Activated CD8-positive, alpha-beta T cell treated with anti-CD3 and anti-CD28 coated beads for 36 hours (primary cell): ENCODE measurements at regions not wholly inside any gene's neighbourhood (a gene's known extent, or its start where the extent isn't known, plus 50 kb on each side); places are given as distances from the start of the nearest gene placed in this dataset.
"Not testable (repeated sequence)": the region's sequence is repeated elsewhere in the genome, so short reads cannot be mapped to it uniquely, and the experiment has no call there.

Experiments
- ATAC-seq: fragments of 200-7000 bp; cut with Tn5 transposase; one replicate; pipeline ENCODE4 v1.10.0; 2021; ENCODE audit warnings: mild to moderate bottlenecking, moderate library complexity
- CTCF ChIA-PET: fragments of 350-600 bp; sonication (Branson Sonifier 250); formaldehyde crosslinking; loops from one replicate; lab custom pipeline; 2021; ENCODE audit warnings: antibody characterized with exemption; lab: Charles Lee
- POLR2A ChIA-PET: fragments of 350-600 bp; sonication (Branson Sonifier 250); formaldehyde crosslinking; loops from one replicate; lab custom pipeline; 2021; ENCODE audit warnings: antibody characterized with exemption; lab: Charles Lee
- DNase-seq: peaks from one replicate; pipeline ENCODE4 v3.0.0-alpha.2; 2020
- H3K27ac Mint-ChIP-seq: one replicate; pipeline ENCODE4 v1.8.0; 2021; ENCODE audit warnings: mild to moderate bottlenecking, mixed read lengths
- H3K27me3 Mint-ChIP-seq: one replicate; pipeline ENCODE4 v1.8.0; 2021; ENCODE audit warnings: mixed read lengths
- H3K36me3 Mint-ChIP-seq: one replicate; pipeline ENCODE4 v1.8.0; 2021; ENCODE audit warnings: low read depth, mixed read lengths
- H3K4me1 Mint-ChIP-seq: one replicate; pipeline ENCODE4 v1.8.0; 2021; ENCODE audit warnings: low read depth, mixed read lengths
- H3K4me3 Mint-ChIP-seq: one replicate; pipeline ENCODE4 v1.8.0; 2021; ENCODE audit warnings: mild to moderate bottlenecking, moderate library complexity, mixed read lengths
- H3K9me3 Mint-ChIP-seq: one replicate; pipeline ENCODE4 v1.8.0; 2021; ENCODE audit warnings: mixed read lengths
- CTCF ChIP-seq: fragments of 200-600 bp; IDR thresholded peaks from one replicate; pipeline ENCODE4 v1.8.0; 2022; ENCODE audit warnings: antibody characterized with exemption, mild to moderate bottlenecking
- intact Hi-C: fragments of 100-400 bp; cut with micrococcal nuclease; formaldehyde crosslinking; loops from one replicate; pipeline ENCODE4 v1.10.0; 2022

GRCh38 chr6:76578746-76579145, 506.3 kb upstream of the IMPG1 start:
- POLR2A ChIA-PET: no interaction called here

DNA sequence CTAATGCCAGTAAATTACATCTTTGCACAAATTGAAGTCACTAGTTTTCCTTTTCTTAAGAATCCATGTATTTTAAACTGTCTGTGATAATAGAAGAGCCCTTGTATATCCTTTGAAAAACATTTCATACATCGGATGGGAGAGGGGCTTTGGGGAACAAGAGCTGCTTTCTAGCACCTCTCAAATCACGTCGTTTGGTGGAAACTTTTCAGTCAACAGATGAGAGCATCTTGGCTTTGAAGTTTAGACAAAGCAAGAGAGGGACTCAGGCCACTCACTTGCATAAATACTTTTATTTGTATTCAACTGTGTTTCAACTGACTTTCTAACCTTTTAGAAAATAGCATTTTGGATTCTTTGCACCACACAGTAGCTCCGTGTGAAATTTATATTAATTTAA, 502.3 kb upstream of the IMPG1 start:
- ATAC-seq: no peak
- ChIA-PET CTCF (no interaction called here), POLR2A (no interaction called here)
- Mint-ChIP-seq H3K36me3 (no peaks in the 10 kb centered on the region), H3K27ac (no peak overlapping the region), H3K9me3 (no peaks in the 10 kb centered on the region), H3K27me3 (no peaks in the 10 kb centered on the region), H3K4me1 (no peaks in the 10 kb centered on the region), H3K4me3 (no peak overlapping the region)
- no peak for DNase-seq
- no peak for TF ChIP-seq CTCF
- intact Hi-C loops: no loop called here

More at GRCh38 chr6:76578746-76579145, 506.3 kb upstream of the IMPG1 start:
- Mint-ChIP-seq H3K4me3 (no peak overlapping the region), H3K4me1 (no peaks in the 10 kb centered on the region), H3K36me3 (no peaks in the 10 kb centered on the region), H3K27ac (no peak overlapping the region), H3K9me3 (no peaks in the 10 kb centered on the region), H3K27me3 (no peaks in the 10 kb centered on the region)
- no peak for DNase-seq
- no peak for TF ChIP-seq CTCF
- intact Hi-C loops: no loop called here
- ATAC-seq: no peak
- CTCF ChIA-PET: no interaction called here

DNA sequence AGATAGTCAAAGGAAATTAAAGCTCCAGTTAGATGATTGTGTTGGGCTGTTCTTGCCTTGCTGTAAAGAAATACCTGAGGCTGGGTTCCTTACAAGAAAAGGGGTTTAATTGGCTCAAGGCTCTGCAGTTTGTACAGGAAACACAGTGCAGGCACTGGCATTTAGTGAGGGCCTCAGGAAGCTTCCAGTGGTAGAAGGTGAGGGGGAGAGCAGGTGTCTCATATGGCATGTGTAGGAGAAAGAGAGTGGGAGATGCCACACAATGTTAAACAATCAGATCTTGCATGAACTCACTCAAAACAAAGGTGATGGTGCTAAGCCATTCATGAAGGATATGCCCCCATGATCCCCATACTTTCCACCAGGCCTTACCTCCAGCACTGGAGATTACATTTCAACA, 493.5 kb upstream of the IMPG1 start:
- Mint-ChIP-seq H3K27ac (no peak overlapping the region), H3K4me1 (no peaks in the 10 kb centered on the region), H3K36me3 (no peaks in the 10 kb centered on the region), H3K9me3 (peaks cover 11% of the 10 kb centered on the region), H3K27me3 (no peaks in the 10 kb centered on the region), H3K4me3 (no peak overlapping the region)
- TF ChIP-seq CTCF: no peak
- CTCF ChIA-PET: no interaction called here
- DNase-seq: no peak
- POLR2A ChIA-PET: interaction anchor here (0.5 kb wide), 1 partner anchor 175 kb away, joined by 3 read pairs; no protein-coding TSS in a partner anchor
- intact Hi-C loops: no loop called here
- ATAC-seq: no peak

DNA sequence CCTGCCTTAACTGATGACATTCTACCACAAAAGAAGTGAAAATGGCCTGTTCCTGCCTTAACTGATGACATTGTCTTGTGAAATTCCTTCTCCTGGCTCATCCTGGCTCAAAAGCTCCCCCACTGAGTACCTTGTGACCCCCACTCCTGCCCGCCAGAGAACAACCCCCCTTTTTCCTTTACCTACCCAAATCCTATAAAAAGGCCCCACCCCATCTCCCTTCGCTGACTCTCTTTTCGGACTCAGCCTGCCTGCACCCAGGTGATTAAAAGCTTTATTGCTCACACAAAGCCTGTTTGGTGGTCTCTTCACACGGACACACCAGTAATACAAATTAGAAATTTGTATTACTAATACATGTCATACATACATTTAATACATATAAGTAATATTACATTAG, 489.9 kb upstream of the IMPG1 start:
- H3K36me3 Mint-ChIP-seq, POLR2A ChIA-PET, intact Hi-C loops, H3K4me1 Mint-ChIP-seq, DNase-seq, H3K27me3 Mint-ChIP-seq, H3K27ac Mint-ChIP-seq, H3K4me3 Mint-ChIP-seq, ATAC-seq, CTCF ChIA-PET, H3K9me3 Mint-ChIP-seq: not testable (repeated sequence)

- POLR2A ChIA-PET, DNase-seq, H3K36me3 Mint-ChIP-seq, H3K27me3 Mint-ChIP-seq, intact Hi-C loops, H3K4me3 Mint-ChIP-seq, ATAC-seq, H3K27ac Mint-ChIP-seq, CTCF ChIA-PET, H3K9me3 Mint-ChIP-seq, H3K4me1 Mint-ChIP-seq: not testable (repeated sequence)
Observed at GRCh38 chr6:76560851-76561755, 488.6 kb upstream of the IMPG1 start.

- Mint-ChIP-seq H3K9me3 (peaks cover 2% of the 10 kb centered on the region), H3K27me3 (no peaks in the 10 kb centered on the region), H3K4me1 (no peaks in the 10 kb centered on the region), H3K4me3 (no peak overlapping the region), H3K36me3 (no peaks in the 10 kb centered on the region), H3K27ac (no peak overlapping the region)
- intact Hi-C loops: no loop called here
- ATAC-seq (no peak), DNase-seq (no peak)
- no peak for TF ChIP-seq CTCF
- CTCF ChIA-PET: no interaction called here
- POLR2A ChIA-PET: no interaction called here
Observed at GRCh38 chr6:76553256-76553655, 480.8 kb upstream of the IMPG1 start.
